ENCODE measurements at regions not wholly inside any gene's neighbourhood (a gene's known extent, or its start where the extent isn't known, plus 50 kb on each side); places are given as distances from the start of the nearest gene placed in this dataset.

DNA sequence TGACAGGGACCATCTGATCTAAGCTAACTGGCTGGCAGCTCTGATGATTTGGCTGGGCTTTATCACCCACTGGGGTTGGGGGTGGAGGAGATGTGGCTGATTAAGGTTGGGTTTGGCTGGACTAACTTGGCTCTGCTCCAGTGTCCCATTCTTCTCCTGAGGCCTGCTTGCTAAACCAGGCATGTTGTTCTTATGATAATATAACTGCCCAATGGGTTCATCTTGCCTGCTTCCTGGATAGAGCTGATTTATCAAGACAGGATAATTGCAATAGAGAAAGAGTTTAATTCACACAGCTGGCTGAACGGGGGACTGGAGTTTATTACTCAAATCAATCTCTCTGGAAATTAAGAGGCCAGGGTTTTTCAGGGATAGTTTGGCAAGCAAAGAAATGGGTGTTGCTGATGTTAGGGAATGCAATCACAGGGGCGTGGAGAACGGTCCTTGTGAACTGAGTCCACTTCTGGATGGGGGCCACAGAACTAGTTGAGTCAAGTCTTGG, 150.4 kb downstream of the PTH2R start:
- Histone ChIP-seq H2AFZ (ENCODE audit: low read length) (no peak overlapping the region), H3K18ac (ENCODE audit: extremely low read depth, low read length) (no peak overlapping the region), H2BK20ac (ENCODE audit: low read length) (no peak overlapping the region), H3K23me2 (ENCODE audit: low read depth, low read length) (no peaks in the 10 kb centered on the region), H3K9me3 (ENCODE audit: insufficient read depth in 2 of 2, low read depth in 1 of 2, low read length in 1 of 2) (no peaks in the 10 kb centered on the region), H2BK15ac (ENCODE audit: low read length) (no peak overlapping the region), H3K9ac (replicated peaks in 1 of 4; ENCODE audit: extremely low read depth in 1 of 4, low read depth in 3 of 4, low read length in 3 of 4) (no peak overlapping the region), H3K27me3 (replicated peaks in 1 of 4; ENCODE audit: control insufficient read depth in 3 of 4, extremely low read depth in 1 of 4, insufficient read depth in 3 of 4, low read length in 3 of 4) (no peaks in the 10 kb centered on the region), H2AK5ac (ENCODE audit: low read depth, low read length) (no peak overlapping the region), H3K4ac (replicated peaks; ENCODE audit: insufficient read length, low read depth, low read length) (no peak overlapping the region), H3K36me3 (ENCODE audit: control insufficient read depth in 2 of 4, insufficient read depth in 4 of 4, low read length in 3 of 4) (no peaks in the 10 kb centered on the region), H4K91ac (replicated peaks; ENCODE audit: insufficient read length, low read length) (no peak overlapping the region), H3K14ac (ENCODE audit: insufficient read length) (no peak overlapping the region), H4K8ac (ENCODE audit: extremely low read depth, insufficient read depth, low read length) (no peak overlapping the region), H4K20me1 (replicated peaks in 1 of 2; ENCODE audit: control insufficient read depth in 1 of 2, insufficient read depth in 2 of 2, low read length in 2 of 2) (no peaks in the 10 kb centered on the region), H3K27ac (ENCODE audit: low read depth, low read length) (no peak overlapping the region), H3K4me3 (ENCODE audit: extremely low read depth in 1 of 4, insufficient read depth in 2 of 4, low read depth in 3 of 4, low read length in 4 of 4) (no peak overlapping the region), H3K4me2 (ENCODE audit: insufficient read depth in 1 of 2, low read depth in 2 of 2, low read length in 2 of 2) (no peak overlapping the region), H2BK5ac (ENCODE audit: low read depth, low read length) (no peak overlapping the region), H2BK120ac (replicated peaks; ENCODE audit: low read depth, low read length) (no peak overlapping the region), H3K79me2 (ENCODE audit: control insufficient read depth in 1 of 2, insufficient read depth in 2 of 2, low read length in 2 of 2) (no peaks in the 10 kb centered on the region), H2BK12ac (ENCODE audit: low read depth, low read length) (no peak overlapping the region), H3K23ac (ENCODE audit: insufficient read length) (no peak overlapping the region), H3K56ac (replicated peaks; ENCODE audit: insufficient read length, low read depth, low read length) (no peak overlapping the region), H4K5ac (ENCODE audit: insufficient read length, low read depth, low read length) (no peak overlapping the region), H3K4me1 (replicated peaks in 1 of 4; ENCODE audit: control insufficient read depth in 3 of 4, insufficient read depth in 4 of 4, low read length in 3 of 4) (peaks cover 0 to 3% (median 0%) of the 10 kb centered on the region in 4 experiments; a peak in 2 of 7 replicates), H3K79me1 (ENCODE audit: low read depth, low read length) (no peaks in the 10 kb centered on the region)
- 92% methylated on average over 3 of the region's 3 CpGs; no CpG with 5 or more reads in 1 of the 2 experiments for WGBS, 2 experiments (ENCODE audit: extremely low coverage in 1 of 2, insufficient coverage in 1 of 2, insufficient read length in 1 of 2, insufficient replicate concordance in 2 of 2, low coverage in 1 of 2, low lambda C conversion rate in 2 of 2, missing lambda C conversion rate in 1 of 2)
- DNase-seq (ENCODE audit: low read depth in 1 of 2, low spot score in 2 of 2) (no peak), FAIRE-seq (no peak)
- CTCF ChIA-PET (ENCODE audit: partially characterized antibody): no interaction called here
- POLR2A ChIA-PET (ENCODE audit: partially characterized antibody): no interaction called here
- TF ChIP-seq SP1 (IDR thresholded peaks at IDR 0.05; ENCODE audit: low read depth, low read length): no peak
